SKM-1 (cell line): ENCODE measurements at regions not wholly inside any gene's neighbourhood (a gene's known extent, or its start where the extent isn't known, plus 50 kb on each side); places are given as distances from the start of the nearest gene placed in this dataset.

ENCODE experiments used
- DNase-seq: peaks from one replicate; lab custom pipeline; 2025; ENCODE audit not compliant: unreplicated experiment; lab: John Stamatoyannopoulos, UW

DNA sequence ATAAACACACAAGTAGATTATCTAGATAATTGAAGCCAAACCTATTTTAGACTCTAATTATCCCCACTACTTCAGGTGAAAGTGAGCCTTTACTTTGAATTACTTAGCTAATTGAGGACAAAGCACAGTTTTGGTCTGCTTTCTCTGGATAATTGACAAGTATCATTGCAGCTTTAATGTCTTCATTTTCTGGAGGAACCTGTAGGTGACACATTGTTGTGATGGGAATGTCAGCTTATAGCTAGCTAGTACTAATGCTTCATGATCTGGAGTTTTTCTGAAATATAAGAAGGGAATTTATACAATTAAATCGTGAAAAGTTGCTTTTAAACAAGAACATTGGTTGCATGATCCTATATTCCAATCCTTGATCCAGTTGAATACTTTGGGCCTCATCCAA lies 319.3 kb upstream of the CITED2 start:
- DNase-seq: no peak

DNA sequence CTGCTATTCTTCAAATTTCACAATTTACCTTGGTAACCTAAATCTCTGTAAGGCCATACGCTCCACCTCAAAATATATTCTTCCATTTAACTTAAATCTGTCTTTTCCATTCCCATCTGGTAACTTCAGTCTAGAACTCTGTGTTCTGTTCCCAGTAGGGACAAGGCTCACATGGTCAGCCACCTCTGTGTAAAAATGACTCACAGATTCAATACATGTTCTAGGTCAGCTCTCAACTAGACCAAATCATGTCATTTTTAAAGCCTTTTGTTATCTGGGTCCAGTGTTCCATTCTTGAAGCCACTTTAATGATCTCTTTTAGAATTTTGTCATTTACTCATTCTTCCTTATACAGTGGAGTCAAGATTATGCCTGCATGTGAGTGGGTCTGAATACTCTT lies 315.6 kb upstream of the CITED2 start:
- no peak for DNase-seq

DNA sequence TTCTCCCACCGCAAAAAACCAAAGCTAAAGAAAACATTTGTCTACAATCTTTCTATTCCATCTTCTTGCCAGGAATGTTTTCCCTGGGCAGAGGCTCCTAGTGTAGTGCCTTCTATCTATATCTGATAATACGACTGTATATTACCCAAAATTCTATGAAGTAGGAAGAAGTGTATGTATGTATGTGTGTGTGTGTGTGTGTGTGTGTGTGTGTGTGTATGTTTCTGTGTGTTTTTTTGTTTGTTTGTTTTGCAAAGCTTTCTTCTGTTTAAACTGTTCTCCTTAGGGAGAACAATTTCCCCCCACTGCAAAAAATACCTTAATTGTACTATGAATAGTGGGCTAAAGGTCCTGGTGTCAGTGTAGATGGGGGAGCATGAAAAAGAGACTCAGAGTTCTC lies 312.6 kb upstream of the CITED2 start:
- DNase-seq: no peak

DNA sequence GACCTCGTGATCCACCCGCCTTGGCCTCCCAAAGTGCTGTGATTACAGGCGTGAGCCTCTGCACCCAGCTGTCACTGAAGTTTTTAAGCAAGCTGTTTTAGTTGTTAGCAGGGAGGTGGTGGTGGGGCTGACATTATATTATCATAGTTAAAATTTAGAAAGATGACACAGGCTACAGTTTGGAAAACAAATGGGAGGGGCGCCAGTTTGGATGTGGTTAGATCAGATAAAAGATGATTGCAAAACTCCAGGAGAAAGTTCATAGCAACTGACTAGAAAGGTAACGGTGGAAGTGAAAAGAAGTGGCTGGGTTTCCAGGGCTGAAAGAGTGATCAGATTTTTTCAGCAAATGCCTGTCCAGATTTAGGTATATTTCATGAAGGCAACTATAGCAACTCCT lies 311.9 kb upstream of the CITED2 start:
- no peak for DNase-seq

DNA sequence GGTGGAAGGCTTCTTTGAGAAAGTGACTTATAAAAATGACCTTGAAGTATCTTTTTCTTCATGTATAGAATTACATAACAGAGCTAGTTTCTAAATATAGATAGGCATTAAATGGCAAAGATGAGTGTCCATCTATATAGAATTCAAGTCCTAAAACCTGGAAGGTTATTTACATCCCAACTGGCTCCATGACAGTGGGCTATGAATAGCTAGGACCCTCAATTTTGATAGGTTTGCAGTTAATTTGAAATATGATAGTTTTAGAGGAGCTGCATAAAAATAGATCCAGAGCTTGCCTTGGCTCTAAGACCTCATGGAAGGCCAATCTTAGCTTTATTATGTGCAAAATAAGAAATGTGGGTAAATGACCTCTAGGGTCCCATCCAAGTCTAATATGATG lies 310.6 kb upstream of the CITED2 start:
- DNase-seq: no peak

DNA sequence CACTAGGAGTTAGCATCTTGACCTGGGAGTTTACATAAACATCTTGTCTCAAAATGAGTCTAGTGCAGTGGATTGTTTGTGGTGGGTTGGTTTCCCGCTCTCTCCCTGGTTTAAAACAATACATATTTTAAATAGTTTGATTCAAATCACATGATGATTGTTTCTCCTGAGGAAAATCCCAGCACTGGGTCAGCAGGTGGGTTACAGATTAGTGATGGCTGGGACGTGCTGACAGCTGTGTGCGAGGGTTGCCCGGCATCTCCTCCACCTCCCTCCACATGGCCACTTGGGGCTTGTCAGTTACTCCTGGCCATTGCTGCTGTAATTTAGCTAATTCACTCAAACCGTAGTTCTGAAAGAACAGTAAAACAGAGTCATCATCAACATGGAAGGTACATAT lies 306.4 kb upstream of the CITED2 start:
- no peak for DNase-seq

DNA sequence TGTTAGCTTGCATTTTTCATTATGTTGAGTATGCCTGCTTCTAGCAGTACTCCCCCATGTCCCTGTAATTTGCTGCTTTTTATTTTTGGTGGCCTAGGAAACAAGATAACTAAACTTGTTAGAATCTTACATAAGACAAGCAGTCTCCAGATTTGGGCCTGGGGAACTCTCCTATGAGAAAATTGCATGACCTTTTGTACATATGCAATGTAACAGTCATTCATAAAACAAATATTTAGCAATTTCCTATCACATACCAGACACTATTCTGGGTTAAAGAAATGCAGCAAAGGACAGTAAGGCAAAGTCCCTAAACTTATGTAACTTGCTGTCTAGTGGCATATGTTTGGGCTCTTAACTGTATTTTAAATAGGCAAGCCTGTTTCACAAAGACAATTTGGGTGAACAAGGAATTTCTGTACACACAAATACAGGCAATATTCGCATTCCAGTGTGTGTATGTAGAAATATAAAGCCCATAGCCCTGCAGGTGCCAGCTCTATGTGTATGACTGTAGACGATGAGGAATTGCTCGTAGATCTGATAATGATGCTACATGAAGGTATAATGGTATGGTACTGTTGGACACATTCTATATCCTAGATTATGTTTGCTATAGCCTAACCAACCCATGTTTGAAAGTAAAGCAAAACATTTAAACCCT lies 305.2 kb upstream of the CITED2 start:
- no peak for DNase-seq

DNA sequence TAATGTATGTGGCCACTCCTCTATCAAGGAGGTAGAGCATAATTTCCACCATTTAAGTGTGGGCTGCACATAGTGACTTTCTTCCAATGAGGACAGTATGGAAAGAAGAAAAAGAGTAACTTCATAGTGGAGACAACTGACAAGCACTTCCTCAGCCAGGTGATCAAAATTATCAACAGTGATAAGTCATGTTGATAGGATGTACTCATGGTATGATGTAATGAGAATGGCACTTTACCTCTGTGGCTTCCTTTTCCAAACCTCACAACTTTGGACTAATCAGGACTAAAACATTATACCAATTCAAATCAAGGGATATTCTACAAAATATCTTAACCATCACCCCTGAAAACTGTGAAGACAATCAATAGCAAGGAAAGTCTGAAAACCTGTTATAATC lies 302.3 kb upstream of the CITED2 start:
- no peak for DNase-seq

DNA sequence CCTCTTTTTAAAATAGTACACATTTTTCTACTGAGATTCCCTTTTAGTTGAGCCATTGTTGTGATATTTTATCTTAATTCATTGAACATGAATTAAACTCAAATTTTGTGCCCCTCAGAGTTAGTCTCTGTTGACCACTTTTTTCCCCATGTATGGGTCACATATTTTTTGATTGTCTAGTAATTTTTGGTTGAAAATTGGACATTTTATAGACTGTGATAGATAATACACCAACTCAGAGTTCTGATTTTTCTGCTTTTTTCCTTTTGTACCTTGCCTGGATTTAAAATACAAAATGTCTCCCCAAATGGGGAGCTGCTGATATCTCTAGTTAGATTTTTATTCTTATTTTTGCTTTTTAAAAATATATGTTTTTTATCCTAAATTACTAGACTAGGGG lies 291.8 kb upstream of the CITED2 start:
- no peak for DNase-seq

DNA sequence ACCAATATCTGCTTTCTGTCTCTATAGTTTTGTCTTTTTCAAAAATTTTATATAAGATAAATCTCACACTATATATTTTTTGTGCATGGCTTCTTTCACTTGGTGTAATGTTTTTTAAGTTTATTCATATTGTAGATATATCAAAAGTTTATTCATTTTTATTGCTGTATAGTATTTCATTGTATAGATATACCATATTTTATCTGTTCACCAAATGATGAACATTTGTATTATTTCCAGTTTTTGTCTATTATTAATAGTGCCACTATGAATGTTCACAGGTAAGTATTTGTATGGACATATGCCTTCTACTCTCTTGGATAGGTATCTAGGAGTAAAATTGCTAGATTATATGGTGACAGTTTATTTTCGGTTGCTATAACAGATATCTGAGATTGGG lies 289.5 kb upstream of the CITED2 start:
- DNase-seq: no peak

DNA sequence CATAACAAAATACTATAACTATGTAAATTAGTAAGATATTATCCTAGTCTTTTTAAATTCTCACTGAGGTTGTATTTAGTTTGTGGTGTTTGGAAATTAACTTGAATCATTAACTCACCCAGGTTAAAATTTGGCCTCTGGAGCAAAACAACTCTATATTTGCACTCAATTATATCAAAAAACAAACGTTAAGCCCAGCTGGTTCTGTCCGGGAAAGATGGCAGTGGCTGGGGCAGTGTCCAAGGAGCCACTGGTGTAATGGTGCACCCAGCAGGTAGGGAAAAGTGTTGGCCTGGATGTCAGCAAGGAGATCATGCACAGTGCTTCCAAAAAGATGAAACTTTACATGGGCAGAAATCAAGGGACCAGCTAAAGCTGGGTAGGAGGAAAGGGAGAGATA lies 285.3 kb upstream of the CITED2 start:
- DNase-seq: no peak

DNA sequence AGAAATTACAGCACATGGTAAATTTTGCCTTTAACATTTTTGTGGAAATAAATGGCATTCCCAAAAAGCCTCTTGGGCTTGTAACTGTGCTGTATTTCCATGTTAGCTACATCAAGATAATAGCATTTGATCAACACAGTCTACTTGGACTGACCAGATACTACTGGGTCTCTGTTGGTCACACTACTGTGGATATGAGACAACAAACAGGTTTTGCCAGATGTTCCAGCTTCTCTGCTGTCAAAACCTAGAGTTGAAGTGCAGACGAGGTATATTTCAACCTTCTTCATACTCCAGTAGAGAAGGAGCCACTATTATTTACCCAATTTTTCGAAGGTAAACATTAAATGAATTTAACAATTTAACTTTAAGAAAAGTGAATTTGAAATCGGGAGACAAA lies 284.7 kb upstream of the CITED2 start:
- DNase-seq: no peak

DNA sequence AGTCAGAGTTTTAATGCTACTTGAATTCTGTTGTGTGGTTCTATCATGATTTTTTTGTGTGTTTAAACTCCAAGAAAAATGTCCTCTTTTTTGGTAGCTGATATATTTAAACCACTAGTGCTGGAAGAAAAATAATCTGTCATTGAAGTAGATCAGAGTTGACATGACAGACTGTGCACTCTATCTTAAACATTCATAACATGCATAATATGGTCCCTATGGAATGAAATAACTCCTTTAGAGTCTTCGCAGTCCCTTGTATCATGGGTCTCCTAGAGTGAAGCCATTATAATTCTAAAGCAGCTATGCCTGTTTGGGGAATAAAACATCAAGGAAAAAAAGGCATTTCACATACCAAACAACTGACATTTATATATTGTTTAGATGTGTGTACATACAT lies 282.7 kb upstream of the CITED2 start:
- no peak for DNase-seq

DNA sequence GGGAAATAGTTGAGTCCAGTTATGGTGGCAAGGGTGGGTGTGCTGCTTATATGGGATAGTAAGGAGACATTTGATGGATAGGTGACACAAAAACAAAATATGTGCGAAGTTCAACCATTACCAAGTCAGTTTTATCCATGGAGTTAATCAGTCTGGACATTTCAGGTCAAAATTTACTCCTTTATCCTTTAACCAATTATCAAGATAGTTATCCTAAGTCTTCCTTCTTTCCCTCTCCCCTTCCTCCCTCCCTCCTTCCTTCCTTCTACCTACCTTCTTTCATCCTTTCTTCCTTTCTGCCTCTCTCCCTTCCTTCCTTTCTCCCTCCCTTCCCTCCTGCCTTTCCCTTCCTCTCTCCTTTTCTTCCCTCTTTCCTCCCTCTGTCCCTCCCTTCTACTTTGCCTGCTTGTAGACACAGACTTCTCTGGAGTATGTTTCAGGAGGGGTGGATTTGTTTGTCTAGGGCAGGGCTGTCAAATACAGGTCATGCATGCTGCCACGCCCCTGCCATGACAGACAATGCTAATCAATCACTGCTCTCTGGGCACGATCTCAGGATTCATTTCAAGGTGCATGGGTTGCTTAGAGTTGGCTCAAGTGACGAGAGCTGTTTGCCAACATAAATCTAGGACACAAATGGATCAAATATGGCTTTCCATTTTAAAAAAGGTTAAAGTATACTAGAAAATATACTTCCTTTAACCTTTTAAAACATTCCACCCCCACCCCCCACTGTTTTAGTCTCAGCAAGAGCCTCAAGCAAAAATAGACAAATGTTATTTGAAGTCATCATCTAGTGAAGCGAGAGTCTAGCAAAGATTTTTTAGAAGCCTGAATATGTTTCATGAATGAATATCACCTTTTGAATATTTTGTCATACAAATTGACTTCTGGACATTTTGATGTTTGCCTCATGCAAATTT lies 281.6 kb upstream of the CITED2 start:
- no peak for DNase-seq

DNA sequence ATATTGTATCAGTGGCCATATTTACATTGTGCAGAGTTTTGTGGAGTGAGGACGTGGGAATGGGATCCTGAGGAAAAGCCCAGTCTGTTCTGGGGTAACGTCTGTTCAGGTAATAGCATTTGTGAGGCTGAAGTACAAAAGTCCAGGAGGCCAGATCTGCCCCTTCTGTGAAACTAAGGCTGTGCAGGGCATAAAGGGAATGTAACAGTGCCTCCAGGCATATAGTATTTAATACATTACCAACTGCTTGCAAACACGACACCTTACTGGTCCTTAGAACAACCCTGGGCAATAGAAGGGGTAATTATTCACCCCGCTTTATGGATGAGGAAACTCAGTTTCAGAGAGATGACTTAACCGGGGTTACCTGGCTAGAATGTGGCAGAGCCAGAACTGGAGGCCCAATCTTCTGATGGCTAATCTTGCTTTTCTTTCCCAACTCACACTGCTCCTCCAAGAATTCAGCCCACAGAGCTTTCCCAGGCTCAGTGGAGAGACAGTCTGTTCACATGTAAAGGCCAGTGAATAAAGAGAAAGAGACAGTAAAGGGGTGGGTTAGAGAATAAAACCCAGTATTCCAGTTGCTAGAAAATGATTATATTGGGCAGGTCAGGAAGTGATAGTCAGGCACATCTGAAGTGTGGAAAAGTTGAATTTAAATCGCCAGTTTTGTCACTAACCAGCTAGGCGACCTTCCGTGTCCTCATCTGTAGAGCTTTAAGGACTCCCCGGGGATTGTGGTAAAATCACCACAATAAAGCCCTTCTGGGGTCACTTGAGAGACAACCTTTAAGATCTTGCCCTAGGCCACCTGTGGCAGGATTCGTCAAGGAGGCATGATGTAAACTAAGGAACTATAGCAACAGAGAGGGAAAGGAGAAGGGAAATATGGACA lies 280.7 kb upstream of the CITED2 start:
- DNase-seq: no peak

DNA sequence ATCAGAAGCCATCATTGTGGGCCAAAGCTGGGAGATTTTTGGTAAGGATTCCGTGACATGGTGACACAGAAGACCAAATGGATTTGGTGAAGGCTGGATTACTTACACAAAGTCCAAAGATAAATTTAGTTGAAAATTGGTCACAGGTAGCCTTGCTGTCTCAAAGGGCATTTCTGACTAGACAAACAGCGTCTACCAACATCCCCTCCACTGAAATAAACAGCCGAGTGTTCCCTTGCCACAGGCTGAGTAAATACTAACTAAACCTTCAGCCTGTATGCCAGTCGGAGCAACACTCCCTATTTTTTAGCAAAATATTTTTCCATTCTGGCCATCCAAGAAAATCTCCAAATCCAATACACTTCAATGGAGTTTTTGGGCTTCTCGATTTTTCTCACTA lies 279.9 kb upstream of the CITED2 start:
- DNase-seq: no peak

DNA sequence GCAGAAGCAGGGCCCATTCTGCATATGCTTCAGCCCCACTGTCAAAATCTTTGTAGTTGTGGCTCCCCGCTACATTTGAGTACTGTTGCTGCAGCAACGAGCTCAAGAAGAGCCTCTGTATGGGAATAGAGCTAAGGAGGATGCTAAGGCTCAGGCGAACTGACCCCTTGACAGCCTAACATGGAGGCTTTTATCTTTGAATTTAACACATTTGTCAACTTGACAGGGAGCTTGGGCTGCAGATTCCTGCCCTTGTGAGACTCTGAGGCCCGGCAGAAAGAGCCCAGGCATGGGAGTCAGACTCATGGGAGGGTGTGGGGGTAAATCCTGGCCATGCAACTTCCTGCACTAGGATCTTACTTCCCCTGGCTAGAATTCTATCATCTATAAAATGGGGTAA lies 278.7 kb upstream of the CITED2 start:
- no peak for DNase-seq

DNA sequence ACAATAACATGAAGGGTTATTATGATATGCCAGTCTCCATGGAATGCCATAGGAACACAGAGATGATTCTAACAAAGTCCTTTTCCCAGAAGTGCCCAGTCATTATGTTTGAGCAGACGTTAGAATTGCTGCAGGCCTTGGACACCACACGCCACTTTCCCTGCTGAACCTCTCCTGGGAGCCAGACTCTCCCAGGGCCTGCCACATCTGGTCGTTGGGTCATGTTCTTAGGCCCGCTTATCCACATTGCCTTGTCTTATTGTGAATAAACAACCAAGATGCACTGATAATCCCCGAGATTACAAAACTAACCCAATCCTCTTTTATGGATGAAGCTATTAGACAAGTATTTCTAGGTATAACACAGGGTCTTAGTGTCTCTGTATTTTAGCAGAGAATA lies 276.5 kb upstream of the CITED2 start:
- DNase-seq: no peak

DNA sequence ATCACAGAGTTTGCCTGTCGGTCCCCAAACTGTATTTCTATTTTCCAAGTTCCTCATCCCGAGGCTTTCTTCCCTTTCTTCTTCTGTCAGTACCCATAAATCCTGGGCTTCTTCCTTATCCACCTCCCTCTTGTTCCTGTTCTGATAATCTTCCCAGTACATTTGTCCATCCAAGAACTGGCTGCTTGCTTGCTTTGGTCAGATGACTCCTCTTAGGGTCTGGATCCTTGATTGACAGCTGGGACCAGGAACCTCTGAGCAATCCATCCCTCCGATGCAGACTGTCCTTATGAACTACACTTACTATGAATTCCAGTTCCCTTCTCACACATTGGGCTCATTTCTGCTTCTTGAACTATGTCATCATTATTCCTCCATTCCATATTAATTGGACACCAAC lies 275.3 kb upstream of the CITED2 start:
- DNase-seq: no peak

DNA sequence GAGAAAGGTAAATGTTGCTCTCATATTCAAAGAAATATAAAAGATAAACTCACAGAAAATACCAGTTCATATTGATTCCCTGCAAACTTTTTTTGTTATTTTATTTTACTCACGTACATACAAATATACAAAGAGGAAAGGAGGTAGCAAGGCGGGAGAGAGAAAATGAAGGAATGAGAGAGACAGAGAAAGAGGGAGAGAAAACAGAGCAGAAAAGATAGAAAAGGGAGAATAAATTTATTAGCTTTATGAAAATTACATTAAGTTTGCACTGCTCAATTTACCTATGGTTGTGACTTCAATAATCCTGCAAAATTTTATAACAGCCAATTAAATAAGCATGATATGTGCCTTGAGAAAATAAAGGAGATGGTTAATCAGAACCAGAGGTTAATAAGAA lies 274.7 kb upstream of the CITED2 start:
- no peak for DNase-seq

DNA sequence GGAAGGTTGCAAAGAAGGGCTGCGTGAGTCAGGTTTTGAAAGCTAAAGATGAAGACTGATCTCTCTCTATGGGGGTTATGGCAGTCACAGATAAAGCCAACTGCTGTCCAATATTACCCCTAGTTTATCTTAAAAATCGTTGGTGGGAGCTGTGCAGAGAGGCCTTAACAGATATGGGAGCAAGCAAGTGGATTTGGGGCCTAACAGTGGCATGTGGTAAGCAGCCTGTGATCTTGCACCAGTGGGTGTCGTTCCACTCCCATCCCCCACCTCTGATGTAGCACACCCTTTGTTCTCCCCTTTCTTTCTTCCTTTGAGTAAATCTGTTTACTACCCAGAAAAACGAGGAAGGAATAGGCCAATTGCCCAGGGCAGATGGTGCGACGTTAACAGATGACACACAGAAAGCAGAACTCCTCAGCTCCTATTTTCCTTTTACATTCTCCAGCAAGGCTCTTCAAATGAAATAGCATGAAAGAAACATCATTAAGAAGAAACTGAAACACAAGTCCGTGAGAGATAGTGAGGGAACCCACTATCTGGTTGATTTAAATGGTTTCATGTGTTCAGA lies 274.1 kb upstream of the CITED2 start:
- no peak for DNase-seq
